ENCODE measurements at regions not wholly inside any gene's neighbourhood (a gene's known extent, or its start where the extent isn't known, plus 50 kb on each side); places are given as distances from the start of the nearest gene placed in this dataset.

DNA sequence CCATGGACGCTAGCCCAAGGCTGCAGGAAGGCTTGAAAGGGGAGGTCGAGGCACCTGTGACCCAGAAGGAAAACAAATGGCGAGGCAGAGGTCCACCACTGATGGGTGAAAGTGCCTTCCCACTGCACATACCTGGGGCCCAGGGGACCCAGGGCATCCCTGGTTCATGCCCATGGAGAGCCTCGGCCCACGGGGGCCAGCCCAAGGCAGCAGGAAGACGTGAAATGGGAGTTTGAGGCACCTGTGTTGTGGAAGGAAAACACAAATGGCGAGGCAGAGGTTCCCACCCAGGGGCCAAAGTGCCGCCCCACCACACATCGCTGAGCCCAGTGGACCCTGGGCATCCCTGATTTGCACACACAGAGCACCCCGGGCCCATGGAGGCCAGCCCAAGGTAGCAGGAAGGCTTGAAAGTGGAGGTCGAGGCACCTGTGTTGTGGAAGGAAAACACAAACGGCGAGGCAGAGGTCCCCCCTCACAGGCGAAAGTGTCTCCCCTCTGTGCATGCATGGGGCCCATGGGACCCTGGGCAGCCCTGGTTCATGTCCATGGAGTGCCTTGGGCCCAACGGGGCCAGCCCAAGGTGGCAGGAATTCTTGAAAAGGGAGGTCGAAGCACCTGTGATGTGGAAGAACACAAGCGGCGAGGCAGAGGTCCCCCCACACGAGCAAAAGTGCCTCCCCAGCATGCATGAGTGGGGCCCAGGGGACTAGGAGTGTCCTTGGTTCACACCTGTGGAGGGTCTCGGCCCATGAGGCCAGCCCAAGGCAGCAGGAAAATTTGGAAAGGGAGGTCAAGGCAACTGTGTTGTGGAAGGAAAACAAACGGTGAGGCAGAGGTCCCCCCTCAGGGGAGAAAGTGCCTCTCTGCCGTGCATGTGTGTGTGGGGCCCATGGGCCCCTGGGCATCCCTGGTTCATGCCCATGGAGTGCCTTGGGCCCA, 383.3 kb downstream of the ALG10 start:
- H3K4me1 ChIP-seq (ENCODE audit: control insufficient read depth, insufficient read depth, low read length): no peaks in the 10 kb centered on the region
- WGBS (ENCODE audit: insufficient coverage): 73% methylated on average over 22 of the region's 22 CpGs
- peaks cover 4 to 20% of the 10 kb centered on the region in 2 donors for H3K9me3 Mint-ChIP-seq

DNA sequence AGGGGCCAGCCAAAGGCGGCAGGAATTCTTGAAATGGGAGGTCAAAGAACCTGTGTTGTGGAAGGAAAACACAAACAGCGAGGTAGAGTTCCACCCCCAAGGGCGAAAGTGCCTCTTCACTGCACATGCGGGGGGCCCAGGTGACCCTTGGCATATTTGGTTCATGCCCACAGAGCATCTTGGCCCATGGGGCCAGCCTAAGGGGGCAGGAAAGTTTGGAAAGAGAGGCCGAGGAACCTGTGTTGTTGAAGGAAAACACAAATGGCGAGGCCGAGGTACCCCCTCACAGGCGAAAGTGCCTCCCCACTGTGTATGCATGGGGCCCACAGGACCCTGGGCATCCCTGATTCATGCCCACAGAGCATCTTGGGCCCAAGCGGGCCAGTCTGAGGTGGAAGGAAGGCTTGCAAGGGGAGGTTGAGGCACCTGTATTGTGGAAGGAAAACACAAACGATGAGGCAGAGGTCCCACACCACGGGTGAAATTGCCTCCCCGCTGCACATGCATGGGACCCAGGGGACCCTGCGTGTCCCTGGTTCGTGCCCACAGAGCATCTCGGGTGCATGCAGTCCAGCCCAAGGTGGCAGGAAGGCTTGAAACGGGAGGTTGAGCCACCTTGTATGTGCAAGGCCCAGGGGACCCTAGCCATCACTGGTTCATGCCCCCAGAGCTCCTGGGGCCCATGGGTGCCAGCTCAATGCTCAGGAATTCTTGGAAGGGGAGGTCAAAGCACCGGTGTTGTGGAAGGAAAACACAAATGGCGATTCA, 384.1 kb downstream of the ALG10 start:
- ATAC-seq (no peak), DNase-seq (peak; percentile 0 to 8)
- H3K4me1 Mint-ChIP-seq: no peaks in the 10 kb centered on the region
- Histone ChIP-seq H3K4me1 (ENCODE audit: control insufficient read depth, insufficient read depth, low read length) (no peaks in the 10 kb centered on the region), H3K36me3 (ENCODE audit: control insufficient read depth, insufficient read depth, low read length) (no peaks in the 10 kb centered on the region), H3K9me3 (ENCODE audit: control insufficient read depth, insufficient read depth, low read length) (peaks cover 59% of the 10 kb centered on the region), H3K27me3 (ENCODE audit: control insufficient read depth, insufficient read depth, low read length) (no peaks in the 10 kb centered on the region), H3K27ac (ENCODE audit: low read length) (no peak overlapping the region), H3K4me3 (ENCODE audit: low read length) (no peak overlapping the region)
- TF ChIP-seq, protein P1, sequence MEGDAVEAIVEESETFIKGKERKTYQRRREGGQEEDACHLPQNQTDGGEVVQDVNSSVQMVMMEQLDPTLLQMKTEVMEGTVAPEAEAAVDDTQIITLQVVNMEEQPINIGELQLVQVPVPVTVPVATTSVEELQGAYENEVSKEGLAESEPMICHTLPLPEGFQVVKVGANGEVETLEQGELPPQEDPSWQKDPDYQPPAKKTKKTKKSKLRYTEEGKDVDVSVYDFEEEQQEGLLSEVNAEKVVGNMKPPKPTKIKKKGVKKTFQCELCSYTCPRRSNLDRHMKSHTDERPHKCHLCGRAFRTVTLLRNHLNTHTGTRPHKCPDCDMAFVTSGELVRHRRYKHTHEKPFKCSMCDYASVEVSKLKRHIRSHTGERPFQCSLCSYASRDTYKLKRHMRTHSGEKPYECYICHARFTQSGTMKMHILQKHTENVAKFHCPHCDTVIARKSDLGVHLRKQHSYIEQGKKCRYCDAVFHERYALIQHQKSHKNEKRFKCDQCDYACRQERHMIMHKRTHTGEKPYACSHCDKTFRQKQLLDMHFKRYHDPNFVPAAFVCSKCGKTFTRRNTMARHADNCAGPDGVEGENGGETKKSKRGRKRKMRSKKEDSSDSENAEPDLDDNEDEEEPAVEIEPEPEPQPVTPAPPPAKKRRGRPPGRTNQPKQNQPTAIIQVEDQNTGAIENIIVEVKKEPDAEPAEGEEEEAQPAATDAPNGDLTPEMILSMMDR (IDR thresholded peaks at IDR 0.05): no peak
- H3K4me3 Mint-ChIP-seq: no peak overlapping the region
- peaks cover 8 to 25% of the 10 kb centered on the region in 2 donors for H3K9me3 Mint-ChIP-seq
- H3K27ac Mint-ChIP-seq: no peak overlapping the region
- WGBS (ENCODE audit: insufficient coverage): 79% methylated on average over 18 of the region's 18 CpGs
- H3K36me3 Mint-ChIP-seq: peaks cover 35% of the 10 kb centered on the region
- intact Hi-C loops (cut with micrococcal nuclease): no loop called here
- no peaks in the 10 kb centered on the region for H3K27me3 Mint-ChIP-seq (ENCODE audit: low read depth in 2 of 2)

More for the DNA sequence above, 383.3 kb downstream of the ALG10 start:
- no peak overlapping the region for H3K27ac ChIP-seq (ENCODE audit: low read length)
- no peaks in the 10 kb centered on the region for H3K27me3 ChIP-seq (ENCODE audit: control insufficient read depth, insufficient read depth, low read length)
- no peaks in the 10 kb centered on the region for H3K36me3 ChIP-seq (ENCODE audit: control insufficient read depth, insufficient read depth, low read length)
- DNase-seq (peak; percentile 0 to 8), ATAC-seq (no peak)
- intact Hi-C loops (cut with micrococcal nuclease): no loop called here
- Mint-ChIP-seq H3K4me1 (no peaks in the 10 kb centered on the region), H3K27me3 (ENCODE audit: low read depth in 2 of 2) (no peaks in the 10 kb centered on the region), H3K4me3 (no peak overlapping the region), H3K36me3 (peaks cover 28% of the 10 kb centered on the region), H3K27ac (no peak overlapping the region)
- TF ChIP-seq, protein P1 (IDR thresholded peaks at IDR 0.05): no peak
- H3K4me3 ChIP-seq (ENCODE audit: low read length): no peak overlapping the region
- H3K9me3 ChIP-seq (ENCODE audit: control insufficient read depth, insufficient read depth, low read length): peaks cover 67% of the 10 kb centered on the region

DNA sequence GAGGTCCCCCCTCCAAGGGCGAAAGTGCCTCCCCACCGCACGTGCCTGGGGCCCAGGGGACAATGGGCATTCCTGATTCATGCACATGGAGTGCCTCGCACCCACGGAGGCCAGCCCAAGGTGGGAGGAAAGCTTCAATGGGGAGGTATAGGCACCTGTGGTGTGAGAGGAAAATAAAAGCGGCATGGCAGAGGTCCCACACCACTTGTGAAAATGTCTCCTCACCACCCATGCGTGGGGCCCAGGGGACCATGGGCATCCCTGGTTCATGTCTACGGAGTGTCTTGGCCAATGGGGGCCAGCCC, 384.7 kb downstream of the ALG10 start:
- TF ChIP-seq, protein P1 (IDR thresholded peaks at IDR 0.05): no peak
- H3K4me3 ChIP-seq (ENCODE audit: low read length): no peak overlapping the region
- no peaks in the 10 kb centered on the region for H3K36me3 ChIP-seq (ENCODE audit: control insufficient read depth, insufficient read depth, low read length)
- no peaks in the 10 kb centered on the region for H3K4me1 Mint-ChIP-seq
- DNase-seq (peak in 1 of 2 donors; percentile 1), ATAC-seq (no peak)
- peaks cover 8 to 25% of the 10 kb centered on the region in 2 donors for H3K9me3 Mint-ChIP-seq
- WGBS (ENCODE audit: insufficient coverage): 83% methylated on average over 7 of the region's 8 CpGs
- intact Hi-C loops (cut with micrococcal nuclease): no loop called here
- no peak overlapping the region for H3K27ac Mint-ChIP-seq
- peaks cover 53% of the 10 kb centered on the region for H3K9me3 ChIP-seq (ENCODE audit: control insufficient read depth, insufficient read depth, low read length)
- H3K27me3 ChIP-seq (ENCODE audit: control insufficient read depth, insufficient read depth, low read length): no peaks in the 10 kb centered on the region
- H3K4me1 ChIP-seq (ENCODE audit: control insufficient read depth, insufficient read depth, low read length): no peaks in the 10 kb centered on the region
- H3K4me3 Mint-ChIP-seq: no peak overlapping the region
- no peak overlapping the region for H3K27ac ChIP-seq (ENCODE audit: low read length)
- H3K27me3 Mint-ChIP-seq (ENCODE audit: low read depth in 2 of 2): no peaks in the 10 kb centered on the region
- peaks cover 37% of the 10 kb centered on the region for H3K36me3 Mint-ChIP-seq
